Vagina (tissue), 2 donors: ENCODE measurements at regions not wholly inside any gene's neighbourhood (a gene's known extent, or its start where the extent isn't known, plus 50 kb on each side); places are given as distances from the start of the nearest gene placed in this dataset.

Source experiments
- CTCF ChIP-seq, 3 experiments: fragments of 450-650 bp in 2 of 3; fragments of 200-600 bp in 1 of 3; sonication (generic) in 1 of 3; IDR thresholded peaks; one replicate each; pipeline ENCODE4 v1.5.1; 2017 to 2019; ENCODE audit warnings: antibody characterized with exemption in 3 of 3, mild to moderate bottlenecking in 2 of 3, moderate library complexity in 2 of 3
- POLR2A ChIP-seq, 2 donors: fragments of 450-650 bp; IDR thresholded peaks; one replicate each; pipeline ENCODE4 v1.6.1; 2017; ENCODE audit warnings: antibody characterized with exemption in 2 of 2, mild to moderate bottlenecking in 2 of 2, moderate library complexity in 2 of 2

GRCh38 chr22:47337161-47337621 lies 574.7 kb downstream of the TBC1D22A start:
- no peak for TF ChIP-seq CTCF (IDR thresholded peaks at IDR 0.05)
- no peak for TF ChIP-seq POLR2A (IDR thresholded peaks at IDR 0.05)
